Uterus (tissue), 2 donors: ENCODE measurements at regions not wholly inside any gene's neighbourhood (a gene's known extent, or its start where the extent isn't known, plus 50 kb on each side); places are given as distances from the start of the nearest gene placed in this dataset.

ENCODE experiments used
- CTCF ChIP-seq, 4 experiments: fragments of 200-600 bp in 2 of 4; fragments of 450-650 bp in 2 of 4; sonication (generic) in 2 of 4; IDR thresholded peaks; one replicate each; pipeline ENCODE4 v1.5.1; 2016 to 2019; ENCODE audit warnings: antibody characterized with exemption in 4 of 4, mild to moderate bottlenecking in 2 of 4, moderate library complexity in 1 of 4
- POLR2A ChIP-seq, 2 donors: fragments of 450-650 bp; IDR thresholded peaks; one replicate each; pipeline ENCODE4 v1.6.1; 2016; ENCODE audit warnings: antibody characterized with exemption in 2 of 2, mild to moderate bottlenecking in 1 of 2, moderate library complexity in 1 of 2

GRCh38 chr12:67504026-67504425 lies 144.5 kb upstream of the DYRK2 start:
- TF ChIP-seq CTCF (IDR thresholded peaks at IDR 0.05), result no peak
- TF ChIP-seq POLR2A (IDR thresholded peaks at IDR 0.05), result no peak
